ENCODE measurements at regions not wholly inside any gene's neighbourhood (a gene's known extent, or its start where the extent isn't known, plus 50 kb on each side); places are given as distances from the start of the nearest gene placed in this dataset.

DNA sequence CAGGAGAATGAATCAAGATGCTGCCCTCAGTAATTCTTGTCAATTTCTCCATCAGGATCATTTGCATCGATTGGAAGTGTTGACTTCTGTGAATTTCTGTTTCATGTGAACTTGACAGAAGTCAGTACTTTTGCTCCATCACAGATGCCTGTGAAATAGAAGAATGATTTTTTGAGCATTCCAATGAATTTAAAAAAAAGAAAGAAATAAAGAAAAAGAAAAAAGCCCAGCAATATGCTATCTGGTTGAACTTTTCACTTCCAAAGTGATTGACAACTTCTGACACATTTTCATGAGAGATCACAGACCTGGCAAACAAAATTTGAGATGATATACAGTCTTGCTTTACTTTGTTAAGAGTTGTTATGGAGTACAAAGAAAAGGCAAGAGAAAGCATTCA, 175.3 kb downstream of the RWDD3 start:
- ChIA-PET CTCF (no interaction called here), POLR2A (no interaction called here)
- Mint-ChIP-seq H3K9me3 (no peaks in the 10 kb centered on the region), H3K4me3 (no peak overlapping the region), H3K27me3 (no peaks in the 10 kb centered on the region), H3K36me3 (ENCODE audit: low read depth) (no peaks in the 10 kb centered on the region), H3K4me1 (no peaks in the 10 kb centered on the region), H3K27ac (no peak overlapping the region)
- no peak for DNase-seq

GRCh38 chr1:95409901-95410300, 175.9 kb downstream of the RWDD3 start:
- Mint-ChIP-seq H3K4me1 (no peaks in the 10 kb centered on the region), H3K27me3 (no peaks in the 10 kb centered on the region), H3K9me3 (no peaks in the 10 kb centered on the region), H3K27ac (no peak overlapping the region), H3K36me3 (ENCODE audit: low read depth) (no peaks in the 10 kb centered on the region), H3K4me3 (no peak overlapping the region)
- DNase-seq, result no peak
- ChIA-PET POLR2A (no interaction called here), CTCF (no interaction called here)

DNA sequence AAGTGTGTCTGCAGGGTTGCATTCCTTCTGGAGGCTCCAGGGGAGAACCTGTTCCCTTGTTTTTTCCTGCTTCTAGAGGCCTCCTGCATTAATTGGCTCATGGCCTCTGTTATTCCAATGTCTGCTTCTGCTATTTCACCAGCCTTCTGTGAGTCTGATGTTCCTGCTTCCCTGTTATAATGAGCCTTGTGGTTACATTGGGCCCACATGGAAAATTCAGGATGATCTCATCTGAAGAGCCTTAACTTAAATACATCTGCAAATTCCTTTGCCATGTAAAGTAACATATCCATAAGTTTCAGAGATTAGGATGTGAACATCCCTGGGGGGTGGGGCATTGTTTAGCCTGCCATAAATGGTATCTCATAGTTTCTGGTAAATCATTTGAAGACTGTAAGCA, 181.1 kb downstream of the RWDD3 start:
- POLR2A ChIA-PET, result no interaction called here
- no peak overlapping the region for H3K27ac Mint-ChIP-seq
- H3K9me3 Mint-ChIP-seq, result no peaks in the 10 kb centered on the region
- CTCF ChIA-PET, result no interaction called here
- no peak overlapping the region for H3K4me3 Mint-ChIP-seq
- no peak for DNase-seq
- no peaks in the 10 kb centered on the region for H3K4me1 Mint-ChIP-seq
- H3K27me3 Mint-ChIP-seq, result no peaks in the 10 kb centered on the region
- no peaks in the 10 kb centered on the region for H3K36me3 Mint-ChIP-seq (ENCODE audit: low read depth)

DNA sequence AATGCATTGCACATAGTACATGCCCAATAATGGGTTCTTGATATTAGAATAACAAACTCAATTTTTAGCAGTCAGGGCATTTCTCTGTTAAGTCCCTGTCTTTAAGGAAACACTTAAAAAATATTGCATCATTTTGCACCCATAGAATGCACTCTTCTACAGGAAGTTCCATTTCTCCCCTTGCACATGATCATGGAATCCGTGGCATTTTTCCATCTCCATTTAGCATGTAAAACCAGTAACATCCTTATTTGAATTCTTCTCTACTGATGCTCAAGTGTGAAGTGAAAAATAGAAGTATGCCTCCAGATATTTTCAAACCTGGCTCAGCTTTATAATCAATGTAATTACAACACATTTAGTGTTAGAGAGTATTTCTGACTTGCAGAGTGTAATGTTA, 192.8 kb downstream of the RWDD3 start:
- Mint-ChIP-seq H3K9me3 (no peaks in the 10 kb centered on the region), H3K27ac (no peak overlapping the region), H3K27me3 (no peaks in the 10 kb centered on the region), H3K4me3 (no peak overlapping the region), H3K36me3 (ENCODE audit: low read depth) (no peaks in the 10 kb centered on the region), H3K4me1 (no peaks in the 10 kb centered on the region)
- no peak for DNase-seq
- POLR2A ChIA-PET, result no interaction called here
- CTCF ChIA-PET, result no interaction called here

- POLR2A ChIA-PET, result no interaction called here
- H3K9me3 Mint-ChIP-seq, result no peaks in the 10 kb centered on the region
- H3K27me3 Mint-ChIP-seq, result no peaks in the 10 kb centered on the region
- DNase-seq, result no peak
- no peaks in the 10 kb centered on the region for H3K4me1 Mint-ChIP-seq
- CTCF ChIA-PET, result no interaction called here
- H3K4me3 Mint-ChIP-seq, result no peak overlapping the region
- H3K36me3 Mint-ChIP-seq (ENCODE audit: low read depth), result no peaks in the 10 kb centered on the region
- no peak overlapping the region for H3K27ac Mint-ChIP-seq
Observed at GRCh38 chr1:95427525-95427924, 193.5 kb downstream of the RWDD3 start.

DNA sequence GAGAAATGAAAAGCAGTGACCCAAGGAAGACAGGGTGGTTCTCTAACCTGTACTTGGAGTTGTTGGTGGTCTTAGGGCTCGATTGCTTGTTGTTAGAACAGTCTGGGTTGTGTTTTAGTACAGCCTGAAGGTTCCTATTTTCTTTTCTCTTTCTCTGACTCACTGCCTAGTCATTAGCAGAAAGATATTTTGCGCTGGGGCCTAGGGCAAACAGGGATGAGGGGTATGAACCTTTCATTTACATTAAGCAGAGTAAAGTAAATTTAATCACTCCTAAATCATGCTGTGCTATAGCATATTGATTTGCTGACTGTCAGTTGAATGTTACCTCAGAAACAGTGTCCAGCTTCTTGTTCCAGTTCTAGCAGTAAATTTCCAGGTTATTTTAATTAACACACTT, 197.2 kb downstream of the RWDD3 start:
- POLR2A ChIA-PET, result no interaction called here
- Mint-ChIP-seq H3K27ac (no peak overlapping the region), H3K4me3 (no peak overlapping the region), H3K27me3 (no peaks in the 10 kb centered on the region), H3K4me1 (no peaks in the 10 kb centered on the region), H3K36me3 (ENCODE audit: low read depth) (no peaks in the 10 kb centered on the region), H3K9me3 (no peaks in the 10 kb centered on the region)
- CTCF ChIA-PET, result no interaction called here
- DNase-seq, result no peak

DNA sequence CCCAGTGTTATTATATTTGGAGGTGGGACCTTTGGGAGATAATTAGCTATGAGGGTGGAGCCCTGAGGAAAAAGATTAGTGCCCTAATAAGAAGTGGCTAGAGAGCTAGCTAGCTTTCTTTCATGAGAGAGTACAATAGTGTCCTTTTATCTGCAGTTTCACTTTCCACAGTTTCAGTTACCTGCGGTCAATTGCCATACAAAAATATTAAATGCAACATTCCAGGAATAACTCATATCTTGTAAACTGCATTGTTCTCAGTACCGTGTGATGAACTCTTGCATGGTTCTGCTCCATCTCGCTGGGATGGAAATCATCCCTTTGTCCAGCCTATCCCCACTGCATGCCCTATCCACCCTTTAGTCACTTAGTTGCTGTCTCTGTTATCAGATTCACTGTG, 201.6 kb downstream of the RWDD3 start:
- Mint-ChIP-seq H3K4me1 (no peaks in the 10 kb centered on the region), H3K27me3 (no peaks in the 10 kb centered on the region), H3K9me3 (no peaks in the 10 kb centered on the region), H3K4me3 (no peak overlapping the region), H3K27ac (no peak overlapping the region), H3K36me3 (ENCODE audit: low read depth) (no peaks in the 10 kb centered on the region)
- CTCF ChIA-PET, result no interaction called here
- DNase-seq, result no peak
- POLR2A ChIA-PET, result no interaction called here

- no peak for DNase-seq
- no peaks in the 10 kb centered on the region for H3K9me3 Mint-ChIP-seq
- H3K27me3 Mint-ChIP-seq, result no peaks in the 10 kb centered on the region
- H3K4me1 Mint-ChIP-seq, result no peaks in the 10 kb centered on the region
- ChIA-PET CTCF (no interaction called here), POLR2A (no interaction called here)
- H3K27ac Mint-ChIP-seq, result no peak overlapping the region
- H3K36me3 Mint-ChIP-seq (ENCODE audit: low read depth), result no peaks in the 10 kb centered on the region
- no peak overlapping the region for H3K4me3 Mint-ChIP-seq
Observed at GRCh38 chr1:95437011-95437410, 203.0 kb downstream of the RWDD3 start.

- POLR2A ChIA-PET, result no interaction called here
- no peak overlapping the region for H3K27ac Mint-ChIP-seq
Observed at GRCh38 chr1:95437781-95438180, 203.8 kb downstream of the RWDD3 start.

GRCh38 chr1:95438218-95438948, 204.4 kb downstream of the RWDD3 start:
- no peak for DNase-seq
- Mint-ChIP-seq H3K36me3 (ENCODE audit: low read depth) (no peaks in the 10 kb centered on the region), H3K27ac (no peak overlapping the region), H3K9me3 (no peaks in the 10 kb centered on the region), H3K4me1 (no peaks in the 10 kb centered on the region), H3K4me3 (no peak overlapping the region), H3K27me3 (no peaks in the 10 kb centered on the region)
- ChIA-PET CTCF (no interaction called here), POLR2A (no interaction called here)

More at GRCh38 chr1:95437781-95438180, 203.8 kb downstream of the RWDD3 start:
- Mint-ChIP-seq H3K4me3 (no peak overlapping the region), H3K4me1 (no peaks in the 10 kb centered on the region), H3K27me3 (no peaks in the 10 kb centered on the region), H3K9me3 (no peaks in the 10 kb centered on the region), H3K36me3 (ENCODE audit: low read depth) (no peaks in the 10 kb centered on the region)
- no peak for DNase-seq
- CTCF ChIA-PET, result no interaction called here

GRCh38 chr1:95440511-95440910, 206.5 kb downstream of the RWDD3 start:
- H3K4me3 Mint-ChIP-seq, result no peak overlapping the region
- H3K4me1 Mint-ChIP-seq, result no peaks in the 10 kb centered on the region
- CTCF ChIA-PET, result no interaction called here
- H3K27me3 Mint-ChIP-seq, result no peaks in the 10 kb centered on the region
- no peaks in the 10 kb centered on the region for H3K9me3 Mint-ChIP-seq
- DNase-seq, result no peak
- H3K27ac Mint-ChIP-seq, result no peak overlapping the region
- POLR2A ChIA-PET, result no interaction called here
- H3K36me3 Mint-ChIP-seq (ENCODE audit: low read depth), result no peaks in the 10 kb centered on the region

GRCh38 chr1:95449516-95449915, 215.5 kb downstream of the RWDD3 start:
- no peaks in the 10 kb centered on the region for H3K4me1 Mint-ChIP-seq
- peaks cover 6% of the 10 kb centered on the region for H3K9me3 Mint-ChIP-seq
- H3K36me3 Mint-ChIP-seq (ENCODE audit: low read depth), result no peaks in the 10 kb centered on the region
- no peaks in the 10 kb centered on the region for H3K27me3 Mint-ChIP-seq
- CTCF ChIA-PET, result no interaction called here
- no peak for DNase-seq
- POLR2A ChIA-PET, result no interaction called here
- H3K4me3 Mint-ChIP-seq, result no peak overlapping the region
- no peak overlapping the region for H3K27ac Mint-ChIP-seq

DNA sequence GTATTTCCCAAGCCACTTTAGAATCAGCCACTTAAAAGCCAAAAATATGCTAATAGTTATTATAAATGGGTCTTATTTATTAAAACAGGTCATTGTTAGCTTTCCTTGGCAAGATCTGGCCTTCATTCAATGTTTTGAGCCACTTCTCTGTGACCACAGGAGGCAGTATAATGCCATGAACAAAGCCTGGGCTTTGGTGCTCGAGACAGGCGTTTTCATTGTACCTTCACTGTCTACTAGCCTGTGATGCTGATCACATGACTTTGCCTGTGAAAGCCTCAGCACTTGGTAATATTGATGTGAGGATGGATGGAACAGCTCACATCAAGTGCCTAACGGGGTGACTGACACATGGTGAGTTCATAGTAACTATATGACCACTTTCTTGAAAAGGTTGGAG, 217.0 kb downstream of the RWDD3 start:
- Mint-ChIP-seq H3K36me3 (ENCODE audit: low read depth) (no peaks in the 10 kb centered on the region), H3K27me3 (no peaks in the 10 kb centered on the region), H3K27ac (no peak overlapping the region), H3K9me3 (peaks cover 11% of the 10 kb centered on the region), H3K4me3 (no peak overlapping the region), H3K4me1 (no peaks in the 10 kb centered on the region)
- no peak for DNase-seq
- ChIA-PET POLR2A (no interaction called here), CTCF (no interaction called here)

GRCh38 chr1:95451904-95452303, 217.9 kb downstream of the RWDD3 start:
- no peaks in the 10 kb centered on the region for H3K27me3 Mint-ChIP-seq
- H3K36me3 Mint-ChIP-seq (ENCODE audit: low read depth), result no peaks in the 10 kb centered on the region
- H3K9me3 Mint-ChIP-seq, result peaks cover 11% of the 10 kb centered on the region
- POLR2A ChIA-PET, result no interaction called here
- CTCF ChIA-PET, result no interaction called here
- no peak overlapping the region for H3K4me3 Mint-ChIP-seq
- no peaks in the 10 kb centered on the region for H3K4me1 Mint-ChIP-seq
- DNase-seq, result no peak
- H3K27ac Mint-ChIP-seq, result no peak overlapping the region

Data from activated CD4-positive, alpha-beta T cell treated with anti-CD3 and anti-CD28 coated beads, Interleukin-2, amount 10 ng/mL, durations not matched to agents 7 days and 5 days (primary cell).